ENCODE measurements at regions not wholly inside any gene's neighbourhood (a gene's known extent, or its start where the extent isn't known, plus 50 kb on each side); places are given as distances from the start of the nearest gene placed in this dataset.

GRCh38 chr6:51249798-51250197, 431.1 kb downstream of the TFAP2B start:
- H3K4me3 ChIP-seq (ENCODE audit: low read length in 3 of 3), result no peak overlapping the region
- H3K4me1 ChIP-seq (ENCODE audit: control insufficient read depth in 3 of 3, insufficient read depth in 3 of 3, low read length in 3 of 3), result no peaks in the 10 kb centered on the region
- H3K36me3 ChIP-seq (ENCODE audit: control insufficient read depth in 3 of 3, insufficient read depth in 3 of 3, low read length in 3 of 3), result no peaks in the 10 kb centered on the region
- H3K9me3 ChIP-seq (ENCODE audit: control insufficient read depth in 3 of 3, low read length in 3 of 3), result no peaks in the 10 kb centered on the region
- H3K27me3 ChIP-seq (ENCODE audit: control insufficient read depth in 3 of 3, insufficient read depth in 3 of 3, low read length in 3 of 3), result no peaks in the 10 kb centered on the region
- H3K9ac ChIP-seq (ENCODE audit: low read depth in 1 of 3, low read length in 3 of 3), result no peak overlapping the region
- no peak overlapping the region for H3K27ac ChIP-seq (ENCODE audit: low read depth, low read length)

GRCh38 chr6:51250317-51250716, 431.6 kb downstream of the TFAP2B start:
- H3K4me1 ChIP-seq (ENCODE audit: control insufficient read depth in 3 of 3, insufficient read depth in 3 of 3, low read length in 3 of 3), result no peaks in the 10 kb centered on the region
- no peaks in the 10 kb centered on the region for H3K27me3 ChIP-seq (ENCODE audit: control insufficient read depth in 3 of 3, insufficient read depth in 3 of 3, low read length in 3 of 3)
- no peak overlapping the region for H3K4me3 ChIP-seq (ENCODE audit: low read length in 3 of 3)
- no peak overlapping the region for H3K9ac ChIP-seq (ENCODE audit: low read depth in 1 of 3, low read length in 3 of 3)
- no peaks in the 10 kb centered on the region for H3K9me3 ChIP-seq (ENCODE audit: control insufficient read depth in 3 of 3, low read length in 3 of 3)
- no peak overlapping the region for H3K27ac ChIP-seq (ENCODE audit: low read depth, low read length)
- no peaks in the 10 kb centered on the region for H3K36me3 ChIP-seq (ENCODE audit: control insufficient read depth in 3 of 3, insufficient read depth in 3 of 3, low read length in 3 of 3)

GRCh38 chr6:51257938-51258337, 439.3 kb downstream of the TFAP2B start:
- no peak overlapping the region for H3K9ac ChIP-seq (ENCODE audit: low read depth in 1 of 3, low read length in 3 of 3)
- H3K27me3 ChIP-seq (ENCODE audit: control insufficient read depth in 3 of 3, insufficient read depth in 3 of 3, low read length in 3 of 3), result no peaks in the 10 kb centered on the region
- no peaks in the 10 kb centered on the region for H3K4me1 ChIP-seq (ENCODE audit: control insufficient read depth in 3 of 3, insufficient read depth in 3 of 3, low read length in 3 of 3)
- H3K36me3 ChIP-seq (ENCODE audit: control insufficient read depth in 3 of 3, insufficient read depth in 3 of 3, low read length in 3 of 3), result no peaks in the 10 kb centered on the region
- no peaks in the 10 kb centered on the region for H3K9me3 ChIP-seq (ENCODE audit: control insufficient read depth in 3 of 3, low read length in 3 of 3)
- H3K27ac ChIP-seq (ENCODE audit: low read depth, low read length), result no peak overlapping the region
- H3K4me3 ChIP-seq (ENCODE audit: low read length in 3 of 3), result no peak overlapping the region

- no peaks in the 10 kb centered on the region for H3K36me3 ChIP-seq (ENCODE audit: control insufficient read depth in 3 of 3, insufficient read depth in 3 of 3, low read length in 3 of 3)
- no peak overlapping the region for H3K4me3 ChIP-seq (ENCODE audit: low read length in 3 of 3)
- no peaks in the 10 kb centered on the region for H3K4me1 ChIP-seq (ENCODE audit: control insufficient read depth in 3 of 3, insufficient read depth in 3 of 3, low read length in 3 of 3)
- no peaks in the 10 kb centered on the region for H3K9me3 ChIP-seq (ENCODE audit: control insufficient read depth in 3 of 3, low read length in 3 of 3)
- no peaks in the 10 kb centered on the region for H3K27me3 ChIP-seq (ENCODE audit: control insufficient read depth in 3 of 3, insufficient read depth in 3 of 3, low read length in 3 of 3)
- no peak overlapping the region for H3K9ac ChIP-seq (ENCODE audit: low read depth in 1 of 3, low read length in 3 of 3)
- no peak overlapping the region for H3K27ac ChIP-seq (ENCODE audit: low read depth, low read length)
Observed at GRCh38 chr6:51260003-51260402, 441.3 kb downstream of the TFAP2B start.

GRCh38 chr6:51261691-51262090, 443.0 kb downstream of the TFAP2B start:
- Histone ChIP-seq H3K9me3 (ENCODE audit: control insufficient read depth in 3 of 3, low read length in 3 of 3) (no peaks in the 10 kb centered on the region), H3K27ac (ENCODE audit: low read depth, low read length) (no peak overlapping the region), H3K9ac (ENCODE audit: low read depth in 1 of 3, low read length in 3 of 3) (no peak overlapping the region), H3K4me3 (ENCODE audit: low read length in 3 of 3) (no peak overlapping the region), H3K4me1 (ENCODE audit: control insufficient read depth in 3 of 3, insufficient read depth in 3 of 3, low read length in 3 of 3) (no peaks in the 10 kb centered on the region), H3K27me3 (ENCODE audit: control insufficient read depth in 3 of 3, insufficient read depth in 3 of 3, low read length in 3 of 3) (no peaks in the 10 kb centered on the region), H3K36me3 (ENCODE audit: control insufficient read depth in 3 of 3, insufficient read depth in 3 of 3, low read length in 3 of 3) (no peaks in the 10 kb centered on the region)

GRCh38 chr6:51265426-51265825, 446.8 kb downstream of the TFAP2B start:
- Histone ChIP-seq H3K4me1 (ENCODE audit: control insufficient read depth in 3 of 3, insufficient read depth in 3 of 3, low read length in 3 of 3) (no peaks in the 10 kb centered on the region), H3K9ac (ENCODE audit: low read depth in 1 of 3, low read length in 3 of 3) (no peak overlapping the region), H3K27ac (ENCODE audit: low read depth, low read length) (no peak overlapping the region), H3K36me3 (ENCODE audit: control insufficient read depth in 3 of 3, insufficient read depth in 3 of 3, low read length in 3 of 3) (no peaks in the 10 kb centered on the region), H3K9me3 (ENCODE audit: control insufficient read depth in 3 of 3, low read length in 3 of 3) (no peaks in the 10 kb centered on the region), H3K27me3 (ENCODE audit: control insufficient read depth in 3 of 3, insufficient read depth in 3 of 3, low read length in 3 of 3) (no peaks in the 10 kb centered on the region), H3K4me3 (ENCODE audit: low read length in 3 of 3) (no peak overlapping the region)

GRCh38 chr6:51266604-51267003, 447.9 kb downstream of the TFAP2B start:
- no peaks in the 10 kb centered on the region for H3K9me3 ChIP-seq (ENCODE audit: control insufficient read depth in 3 of 3, low read length in 3 of 3)
- no peak overlapping the region for H3K9ac ChIP-seq (ENCODE audit: low read depth in 1 of 3, low read length in 3 of 3)
- H3K4me1 ChIP-seq (ENCODE audit: control insufficient read depth in 3 of 3, insufficient read depth in 3 of 3, low read length in 3 of 3), result no peaks in the 10 kb centered on the region
- H3K27ac ChIP-seq (ENCODE audit: low read depth, low read length), result no peak overlapping the region
- H3K4me3 ChIP-seq (ENCODE audit: low read length in 3 of 3), result no peak overlapping the region
- H3K27me3 ChIP-seq (ENCODE audit: control insufficient read depth in 3 of 3, insufficient read depth in 3 of 3, low read length in 3 of 3), result no peaks in the 10 kb centered on the region
- H3K36me3 ChIP-seq (ENCODE audit: control insufficient read depth in 3 of 3, insufficient read depth in 3 of 3, low read length in 3 of 3), result no peaks in the 10 kb centered on the region

- H3K36me3 ChIP-seq (ENCODE audit: control insufficient read depth in 3 of 3, insufficient read depth in 3 of 3, low read length in 3 of 3), result no peaks in the 10 kb centered on the region
- no peaks in the 10 kb centered on the region for H3K4me1 ChIP-seq (ENCODE audit: control insufficient read depth in 3 of 3, insufficient read depth in 3 of 3, low read length in 3 of 3)
- no peaks in the 10 kb centered on the region for H3K27me3 ChIP-seq (ENCODE audit: control insufficient read depth in 3 of 3, insufficient read depth in 3 of 3, low read length in 3 of 3)
- H3K4me3 ChIP-seq (ENCODE audit: low read length in 3 of 3), result no peak overlapping the region
- no peak overlapping the region for H3K9ac ChIP-seq (ENCODE audit: low read depth in 1 of 3, low read length in 3 of 3)
- H3K27ac ChIP-seq (ENCODE audit: low read depth, low read length), result no peak overlapping the region
- H3K9me3 ChIP-seq (ENCODE audit: control insufficient read depth in 3 of 3, low read length in 3 of 3), result no peaks in the 10 kb centered on the region
Observed at GRCh38 chr6:51268666-51269065, 450.0 kb downstream of the TFAP2B start.

GRCh38 chr6:51269876-51270275, 451.2 kb downstream of the TFAP2B start:
- Histone ChIP-seq H3K27ac (ENCODE audit: low read depth, low read length) (no peak overlapping the region), H3K9me3 (ENCODE audit: control insufficient read depth in 3 of 3, low read length in 3 of 3) (no peaks in the 10 kb centered on the region), H3K4me1 (ENCODE audit: control insufficient read depth in 3 of 3, insufficient read depth in 3 of 3, low read length in 3 of 3) (no peaks in the 10 kb centered on the region), H3K4me3 (ENCODE audit: low read length in 3 of 3) (no peak overlapping the region), H3K36me3 (ENCODE audit: control insufficient read depth in 3 of 3, insufficient read depth in 3 of 3, low read length in 3 of 3) (no peaks in the 10 kb centered on the region), H3K9ac (ENCODE audit: low read depth in 1 of 3, low read length in 3 of 3) (no peak overlapping the region), H3K27me3 (ENCODE audit: control insufficient read depth in 3 of 3, insufficient read depth in 3 of 3, low read length in 3 of 3) (no peaks in the 10 kb centered on the region)

- Histone ChIP-seq H3K4me3 (ENCODE audit: low read length in 3 of 3) (no peak overlapping the region), H3K9ac (ENCODE audit: low read depth in 1 of 3, low read length in 3 of 3) (no peak overlapping the region), H3K27ac (ENCODE audit: low read depth, low read length) (no peak overlapping the region), H3K36me3 (ENCODE audit: control insufficient read depth in 3 of 3, insufficient read depth in 3 of 3, low read length in 3 of 3) (no peaks in the 10 kb centered on the region), H3K4me1 (ENCODE audit: control insufficient read depth in 3 of 3, insufficient read depth in 3 of 3, low read length in 3 of 3) (no peaks in the 10 kb centered on the region), H3K9me3 (ENCODE audit: control insufficient read depth in 3 of 3, low read length in 3 of 3) (no peaks in the 10 kb centered on the region), H3K27me3 (ENCODE audit: control insufficient read depth in 3 of 3, insufficient read depth in 3 of 3, low read length in 3 of 3) (no peaks in the 10 kb centered on the region)
Observed at GRCh38 chr6:51271615-51272014, 452.9 kb downstream of the TFAP2B start.

Measured in skeletal muscle tissue (tissue), 3 donors.